Hepatocyte (in vitro differentiated cells): ENCODE measurements at regions not wholly inside any gene's neighbourhood (a gene's known extent, or its start where the extent isn't known, plus 50 kb on each side); places are given as distances from the start of the nearest gene placed in this dataset.
"Not testable (repeated sequence)": the region's sequence is repeated elsewhere in the genome, so short reads cannot be mapped to it uniquely, and the experiment has no call there.

Source experiments
- DNase-seq: peaks from one replicate; pipeline ENCODE4 v3.0.0-alpha.2; 2016; ENCODE audit warnings: low spot score
- H2AFZ ChIP-seq: fragments of 200-600 bp; sonication (generic); 2 replicates; pipeline ENCODE4 v1.6.0; 2016; ENCODE audit warnings: antibody characterized with exemption, mild to moderate bottlenecking
- H3K27ac ChIP-seq: fragments of 200-600 bp; sonication (generic); 2 replicates; pipeline ENCODE4 v1.5.1; 2016; ENCODE audit warnings: mild to moderate bottlenecking
- H3K27me3 ChIP-seq: fragments of 200-600 bp; sonication (generic); 2 replicates; pipeline ENCODE4 v1.6.1; 2016
- H3K36me3 ChIP-seq: fragments of 200-600 bp; sonication (generic); replicated peaks from 2 replicates; pipeline ENCODE4 v1.5.1; 2016; ENCODE audit warnings: low read depth; ENCODE audit not compliant: insufficient read depth
- H3K4me1 ChIP-seq: fragments of 200-600 bp; sonication (generic); 2 replicates; pipeline ENCODE4 v1.5.1; 2016; ENCODE audit warnings: mild to moderate bottlenecking, moderate library complexity; ENCODE audit not compliant: insufficient read depth
- H3K4me2 ChIP-seq: fragments of 200-600 bp; sonication (generic); 2 replicates; pipeline ENCODE4 v1.6.0; 2016
- H3K4me3 ChIP-seq: fragments of 200-600 bp; sonication (generic); 2 replicates; pipeline ENCODE4 v1.5.1; 2016; ENCODE audit warnings: mild to moderate bottlenecking
- H3K79me2 ChIP-seq: fragments of 200-600 bp; sonication (generic); 2 replicates; pipeline ENCODE4 v1.6.0; 2017; ENCODE audit warnings: mild to moderate bottlenecking
- H3K9me2 ChIP-seq: fragments of 200-600 bp; sonication (generic); replicated peaks from 2 replicates; pipeline ENCODE4 v1.6.0; 2017; ENCODE audit warnings: mild to moderate bottlenecking; ENCODE audit not compliant: insufficient read depth
- H3K9me3 ChIP-seq: fragments of 200-600 bp; sonication (generic); 2 replicates; pipeline ENCODE4 v1.5.1; 2016; ENCODE audit warnings: low read depth, mild to moderate bottlenecking
- H4K20me1 ChIP-seq: fragments of 200-600 bp; sonication (generic); 2 replicates; pipeline ENCODE4 v1.6.0; 2016; ENCODE audit warnings: mild to moderate bottlenecking; ENCODE audit not compliant: insufficient read depth, poor library complexity, severe bottlenecking
- CTCF ChIP-seq: fragments of 200-600 bp; sonication (generic); IDR thresholded peaks from 2 replicates; pipeline ENCODE4 v1.5.1; 2016; ENCODE audit warnings: antibody characterized with exemption, mild to moderate bottlenecking; ENCODE audit not compliant: poor library complexity
- EZH2 ChIP-seq: fragments of 200-600 bp; sonication (generic); IDR thresholded peaks from 2 replicates; pipeline ENCODE4 v1.6.1; 2016; ENCODE audit warnings: antibody characterized with exemption, mild to moderate bottlenecking, borderline replicate concordance
- EZH2phosphoT487 ChIP-seq: fragments of 200-600 bp; sonication (generic); IDR thresholded peaks from one replicate; pipeline ENCODE4 v1.6.1; 2018; ENCODE audit warnings: antibody characterized with exemption, mild to moderate bottlenecking, low read depth, moderate library complexity; ENCODE audit not compliant: unreplicated experiment, severe bottlenecking
- WGBS: methylation state at CpG from one replicate; pipeline ENCODE4 v1.1.6; 2016; ENCODE audit warnings: low lambda C conversion rate; ENCODE audit errors: missing lambda C conversion rate; 5-methylcytosine and 5-hydroxymethylcytosine counted together

GRCh38 chr20:53773792-53774401, 180.3 kb upstream of the ZNF217 start:
- 0% methylated on average over 1 of the region's 1 CpG for WGBS

GRCh38 chr20:53773066-53773791, 179.6 kb upstream of the ZNF217 start:
- H3K4me1 ChIP-seq: peaks cover 15% of the 10 kb centered on the region
- not testable (repeated sequence) for H3K4me2 ChIP-seq, H4K20me1 ChIP-seq, H3K27ac ChIP-seq, H3K36me3 ChIP-seq, H3K9me3 ChIP-seq, H2AFZ ChIP-seq, H3K9me2 ChIP-seq, DNase-seq, H3K4me3 ChIP-seq, H3K79me2 ChIP-seq, H3K27me3 ChIP-seq
- 79% methylated on average over 10 of the region's 10 CpGs for WGBS

More at GRCh38 chr20:53773792-53774401, 180.3 kb upstream of the ZNF217 start:
- H3K36me3 ChIP-seq: no peaks in the 10 kb centered on the region
- H3K27me3 ChIP-seq: no peaks in the 10 kb centered on the region
- no peak overlapping the region for H2AFZ ChIP-seq
- H3K4me2 ChIP-seq: no peak overlapping the region
- no peaks in the 10 kb centered on the region for H3K9me2 ChIP-seq
- peak overlapping the region; percentile 14 for H3K27ac ChIP-seq
- no peaks in the 10 kb centered on the region for H4K20me1 ChIP-seq
- peak; percentile 45 for DNase-seq
- no peaks in the 10 kb centered on the region for H3K9me3 ChIP-seq
- no peak overlapping the region for H3K4me3 ChIP-seq
- H3K79me2 ChIP-seq: no peaks in the 10 kb centered on the region
- TF ChIP-seq EZH2 (no peak), CTCF (no peak), EZH2phosphoT487 (no peak)
- peaks cover 11% of the 10 kb centered on the region for H3K4me1 ChIP-seq

- Histone ChIP-seq H3K4me3 (no peak overlapping the region), H3K9me3 (no peaks in the 10 kb centered on the region), H2AFZ (peak overlapping the region; percentile 22), H4K20me1 (no peaks in the 10 kb centered on the region), H3K9me2 (no peaks in the 10 kb centered on the region), H3K4me2 (peak overlapping the region; percentile 46), H3K4me1 (peaks cover 29% of the 10 kb centered on the region), H3K36me3 (no peaks in the 10 kb centered on the region), H3K27me3 (no peaks in the 10 kb centered on the region), H3K27ac (peak overlapping the region; percentile 51), H3K79me2 (no peaks in the 10 kb centered on the region)
- no peak for DNase-seq
- WGBS: 9% methylated on average over 5 of the region's 5 CpGs
- no peak for TF ChIP-seq EZH2phosphoT487
- TF ChIP-seq CTCF: no peak
- TF ChIP-seq EZH2: no peak
These were observed 175.4 kb upstream of the ZNF217 start for GRCh38 chr20:53769041-53769440.

GRCh38 chr20:53768329-53768728, 174.7 kb upstream of the ZNF217 start:
- no peak for TF ChIP-seq EZH2
- no peak for TF ChIP-seq EZH2phosphoT487
- TF ChIP-seq CTCF: no peak
- no peak overlapping the region for H2AFZ ChIP-seq
- DNase-seq: no peak
- no peak overlapping the region for H3K4me3 ChIP-seq
- H3K79me2 ChIP-seq: no peaks in the 10 kb centered on the region
- no peaks in the 10 kb centered on the region for H4K20me1 ChIP-seq
- H3K4me1 ChIP-seq: peaks cover 29% of the 10 kb centered on the region
- peak overlapping the region; percentile 46 for H3K4me2 ChIP-seq
- H3K9me3 ChIP-seq: no peaks in the 10 kb centered on the region
- no peaks in the 10 kb centered on the region for H3K27me3 ChIP-seq
- 24% methylated on average over 4 of the region's 4 CpGs for WGBS
- H3K9me2 ChIP-seq: no peaks in the 10 kb centered on the region
- peak overlapping the region; percentile 51 for H3K27ac ChIP-seq
- no peaks in the 10 kb centered on the region for H3K36me3 ChIP-seq
